Ishikawa (cell line): ENCODE measurements at regions not wholly inside any gene's neighbourhood (a gene's known extent, or its start where the extent isn't known, plus 50 kb on each side); places are given as distances from the start of the nearest gene placed in this dataset.

ENCODE experiments used
- CEBPB ChIP-seq: IDR thresholded peaks from 2 replicates; pipeline ENCODE4 v1.6.1; 2012
- CREB1 ChIP-seq: IDR thresholded peaks from 2 replicates; pipeline ENCODE4 v1.6.1; 2012; ENCODE audit warnings: low read depth
- EGR1 ChIP-seq: IDR thresholded peaks from 2 replicates; pipeline ENCODE4 v1.6.1; 2012
- EP300 ChIP-seq: IDR thresholded peaks from 2 replicates; pipeline ENCODE4 v1.6.1; 2012; ENCODE audit warnings: borderline replicate concordance
- FOXM1 ChIP-seq: IDR thresholded peaks from 2 replicates; pipeline ENCODE4 v1.6.1; 2012; ENCODE audit warnings: low read depth, borderline replicate concordance
- NFIC ChIP-seq: IDR thresholded peaks from 2 replicates; pipeline ENCODE4 v1.6.1; 2012
- RAD21 ChIP-seq: IDR thresholded peaks from 2 replicates; pipeline ENCODE4 v1.6.1; 2012; ENCODE audit warnings: low read depth
- TAF1 ChIP-seq: IDR thresholded peaks from 2 replicates; pipeline ENCODE4 v1.6.1; 2012; ENCODE audit warnings: low read depth, mild to moderate bottlenecking
- TCF12 ChIP-seq: IDR thresholded peaks from 2 replicates; pipeline ENCODE4 v1.6.1; 2012; ENCODE audit warnings: low read depth
- TEAD4 ChIP-seq: IDR thresholded peaks from 2 replicates; pipeline ENCODE4 v1.6.1; 2012
- YY1 ChIP-seq: IDR thresholded peaks from 2 replicates; pipeline ENCODE4 v1.6.1; 2012; ENCODE audit warnings: low read depth
- ZBTB7A ChIP-seq: IDR thresholded peaks from 2 replicates; pipeline ENCODE4 v1.6.1; 2012; ENCODE audit warnings: low read depth
- TF ChIP-seq, protein P1 (sequence below): IDR thresholded peaks from 2 replicates; pipeline ENCODE4 v1.6.1; 2012; ENCODE audit warnings: low read depth, mild to moderate bottlenecking
- TF ChIP-seq, protein P2 (sequence below): IDR thresholded peaks from 2 replicates; pipeline ENCODE4 v1.6.1; 2012
- TF ChIP-seq, protein P3 (sequence below): IDR thresholded peaks from 2 replicates; pipeline ENCODE4 v1.6.1; 2012

DNA sequence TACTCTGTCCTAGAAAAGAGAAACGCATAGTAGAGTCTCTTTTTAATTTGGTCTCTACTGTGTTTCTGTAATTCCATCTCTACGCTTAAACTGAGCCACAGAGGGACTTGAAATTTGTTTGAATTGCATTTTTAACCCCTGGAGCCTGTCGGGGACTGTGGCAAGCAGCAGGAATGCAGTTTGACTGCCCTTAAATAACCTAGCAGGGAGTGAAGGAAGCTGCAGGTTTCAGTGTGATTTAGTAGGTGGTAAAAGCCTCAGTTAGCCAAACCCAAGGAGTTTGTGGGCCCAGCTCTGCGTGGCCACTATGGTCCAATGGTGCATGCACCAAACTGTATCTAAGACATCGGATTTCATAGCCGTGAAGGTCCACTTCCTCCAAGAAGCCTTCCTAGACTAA lies 70.3 kb upstream of the MC3R start:
- TF ChIP-seq TCF12 (no peak), TEAD4 (no peak), TAF1 (no peak), EP300 (no peak), YY1 (no peak), FOXM1 (no peak), NFIC (no peak)
- TF ChIP-seq, protein P1, sequence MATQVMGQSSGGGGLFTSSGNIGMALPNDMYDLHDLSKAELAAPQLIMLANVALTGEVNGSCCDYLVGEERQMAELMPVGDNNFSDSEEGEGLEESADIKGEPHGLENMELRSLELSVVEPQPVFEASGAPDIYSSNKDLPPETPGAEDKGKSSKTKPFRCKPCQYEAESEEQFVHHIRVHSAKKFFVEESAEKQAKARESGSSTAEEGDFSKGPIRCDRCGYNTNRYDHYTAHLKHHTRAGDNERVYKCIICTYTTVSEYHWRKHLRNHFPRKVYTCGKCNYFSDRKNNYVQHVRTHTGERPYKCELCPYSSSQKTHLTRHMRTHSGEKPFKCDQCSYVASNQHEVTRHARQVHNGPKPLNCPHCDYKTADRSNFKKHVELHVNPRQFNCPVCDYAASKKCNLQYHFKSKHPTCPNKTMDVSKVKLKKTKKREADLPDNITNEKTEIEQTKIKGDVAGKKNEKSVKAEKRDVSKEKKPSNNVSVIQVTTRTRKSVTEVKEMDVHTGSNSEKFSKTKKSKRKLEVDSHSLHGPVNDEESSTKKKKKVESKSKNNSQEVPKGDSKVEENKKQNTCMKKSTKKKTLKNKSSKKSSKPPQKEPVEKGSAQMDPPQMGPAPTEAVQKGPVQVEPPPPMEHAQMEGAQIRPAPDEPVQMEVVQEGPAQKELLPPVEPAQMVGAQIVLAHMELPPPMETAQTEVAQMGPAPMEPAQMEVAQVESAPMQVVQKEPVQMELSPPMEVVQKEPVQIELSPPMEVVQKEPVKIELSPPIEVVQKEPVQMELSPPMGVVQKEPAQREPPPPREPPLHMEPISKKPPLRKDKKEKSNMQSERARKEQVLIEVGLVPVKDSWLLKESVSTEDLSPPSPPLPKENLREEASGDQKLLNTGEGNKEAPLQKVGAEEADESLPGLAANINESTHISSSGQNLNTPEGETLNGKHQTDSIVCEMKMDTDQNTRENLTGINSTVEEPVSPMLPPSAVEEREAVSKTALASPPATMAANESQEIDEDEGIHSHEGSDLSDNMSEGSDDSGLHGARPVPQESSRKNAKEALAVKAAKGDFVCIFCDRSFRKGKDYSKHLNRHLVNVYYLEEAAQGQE = no peak

DNA sequence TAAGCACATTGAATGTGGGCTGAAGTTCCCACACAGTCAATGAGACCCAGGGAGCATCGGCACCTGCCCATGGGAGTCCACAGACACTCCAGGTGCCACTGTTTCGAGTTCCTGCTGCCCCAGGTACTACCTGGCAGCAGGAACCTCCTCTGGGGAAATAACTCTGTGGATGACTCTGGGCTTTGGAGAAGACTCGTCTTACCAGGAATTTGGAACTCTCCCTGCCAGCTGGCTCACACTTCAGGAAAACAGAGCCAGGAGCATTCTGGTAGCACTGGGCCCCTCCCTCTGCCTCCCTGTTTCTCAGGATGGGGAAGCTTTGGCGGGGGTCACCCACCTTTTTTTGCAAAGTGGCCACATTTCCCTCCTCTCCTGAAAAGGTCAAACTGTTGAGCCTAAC lies 69.5 kb upstream of the MC3R start:
- TF ChIP-seq TEAD4 (no peak), TAF1 (no peak), EP300 (no peak), TCF12 (no peak), CREB1 (no peak), RAD21 (no peak), CEBPB (no peak), YY1 (no peak), ZBTB7A (no peak), NFIC (no peak), EGR1 (no peak), FOXM1 (no peak)
- TF ChIP-seq, protein P2, sequence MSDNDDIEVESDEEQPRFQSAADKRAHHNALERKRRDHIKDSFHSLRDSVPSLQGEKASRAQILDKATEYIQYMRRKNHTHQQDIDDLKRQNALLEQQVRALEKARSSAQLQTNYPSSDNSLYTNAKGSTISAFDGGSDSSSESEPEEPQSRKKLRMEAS = no peak
- TF ChIP-seq, protein P1 = no peak
- TF ChIP-seq, protein P3, sequence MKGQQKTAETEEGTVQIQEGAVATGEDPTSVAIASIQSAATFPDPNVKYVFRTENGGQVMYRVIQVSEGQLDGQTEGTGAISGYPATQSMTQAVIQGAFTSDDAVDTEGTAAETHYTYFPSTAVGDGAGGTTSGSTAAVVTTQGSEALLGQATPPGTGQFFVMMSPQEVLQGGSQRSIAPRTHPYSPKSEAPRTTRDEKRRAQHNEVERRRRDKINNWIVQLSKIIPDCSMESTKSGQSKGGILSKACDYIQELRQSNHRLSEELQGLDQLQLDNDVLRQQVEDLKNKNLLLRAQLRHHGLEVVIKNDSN = no peak

DNA sequence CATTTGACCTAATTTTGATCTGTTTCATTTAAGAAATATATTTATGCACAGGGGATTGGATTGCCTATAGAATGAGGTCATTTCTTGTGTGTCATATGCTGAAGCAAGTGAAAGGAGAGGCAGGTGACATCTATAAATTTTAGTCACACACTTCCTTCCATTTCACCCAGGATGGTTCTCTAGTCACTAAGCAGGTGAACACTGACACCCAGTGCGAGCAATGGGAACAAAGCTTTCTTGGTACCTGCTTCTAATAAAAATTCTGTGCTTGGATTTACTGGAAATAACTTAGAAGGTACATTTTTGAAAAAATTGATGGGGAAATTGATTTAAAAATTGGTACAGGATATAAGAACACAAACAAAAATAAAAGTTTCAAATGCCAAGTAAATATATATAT lies 66.9 kb upstream of the MC3R start:
- no peak for TF ChIP-seq TEAD4
- TF ChIP-seq ZBTB7A = no peak
- no peak for TF ChIP-seq TCF12

DNA sequence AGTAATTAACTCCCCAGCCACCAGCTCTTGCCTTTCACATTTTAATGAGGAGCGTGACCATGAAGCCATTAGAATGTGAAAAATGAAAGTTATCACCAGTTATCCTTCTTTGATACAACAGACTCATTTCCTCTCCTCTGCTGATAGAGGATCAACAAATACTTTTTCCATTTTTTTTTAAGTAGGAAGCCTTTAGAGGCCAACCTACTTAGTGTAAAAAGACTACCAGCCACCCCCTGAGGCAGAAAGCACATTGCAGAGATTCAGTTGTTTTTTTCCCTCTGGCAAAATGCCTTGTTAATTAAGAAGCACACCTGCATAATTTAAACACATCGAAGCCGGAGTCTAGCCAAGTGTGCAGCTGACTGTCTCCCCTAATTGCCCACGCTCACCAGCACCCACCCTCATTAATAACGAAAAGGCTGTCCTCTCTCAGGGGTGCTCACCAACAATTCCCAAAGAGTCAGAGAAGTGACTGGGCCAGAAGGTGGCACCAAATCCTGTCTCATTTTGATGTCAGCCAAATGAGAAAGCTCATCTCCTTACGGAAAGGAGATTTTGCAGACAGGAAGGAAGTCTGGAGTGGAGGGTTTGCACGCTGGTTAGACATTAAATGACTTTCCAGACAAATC lies 60.9 kb upstream of the MC3R start:
- TF ChIP-seq CREB1 (no peak), FOXM1 (no peak), EGR1 (no peak), ZBTB7A (no peak), EP300 (no peak), TCF12 (no peak), NFIC (no peak), CEBPB (no peak), RAD21 (no peak), YY1 (no peak), TEAD4 (no peak), TAF1 (no peak)
- TF ChIP-seq, protein P2 = no peak
- TF ChIP-seq, protein P1 = no peak
- TF ChIP-seq, protein P3 = no peak

DNA sequence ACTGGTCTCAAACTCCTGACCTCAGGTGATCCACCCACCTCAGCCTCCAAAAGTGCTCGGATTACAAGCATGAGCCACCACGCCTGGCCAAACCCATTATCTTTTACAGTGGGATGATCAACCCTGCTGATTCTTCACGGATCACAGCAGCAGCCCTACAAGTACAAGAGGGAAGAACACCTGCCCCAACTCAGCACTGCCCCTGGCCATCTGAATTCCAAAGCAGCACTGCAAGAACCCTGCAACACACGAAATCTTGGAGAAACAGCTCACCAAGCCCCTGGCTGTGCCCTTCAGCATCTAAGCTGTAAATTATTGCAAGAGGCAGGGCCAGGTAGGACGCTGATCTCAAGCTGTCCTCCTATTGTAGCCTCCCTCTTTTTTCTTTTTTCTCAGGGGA lies 54.5 kb upstream of the MC3R start:
- TF ChIP-seq CREB1 (no peak), TCF12 (no peak), CEBPB (no peak), EGR1 (no peak), FOXM1 (no peak), TEAD4 (no peak), YY1 (no peak), TAF1 (no peak)
- TF ChIP-seq, protein P1 = no peak
